ENCODE measurements at regions not wholly inside any gene's neighbourhood (a gene's known extent, or its start where the extent isn't known, plus 50 kb on each side); places are given as distances from the start of the nearest gene placed in this dataset.

- no peak overlapping the region for H3K4me3 ChIP-seq
- no TSS peak for BruUV-seq (replicated peaks)
- TF ChIP-seq SMAD5 (IDR thresholded peaks at IDR 0.05; ENCODE audit: low read depth): no peak
- TF ChIP-seq HDGF (IDR thresholded peaks at IDR 0.05): no peak
- TF ChIP-seq NR2F1 (conservative IDR thresholded peaks at IDR 0.05): no peak
- no peak for TF ChIP-seq USF2 (IDR thresholded peaks at IDR 0.05; ENCODE audit: borderline replicate concordance, low read depth, low read length)
- no peak for TF ChIP-seq RELA (IDR thresholded peaks at IDR 0.05; ENCODE audit: borderline replicate concordance, partially characterized antibody)
- TF ChIP-seq ASH2L (IDR thresholded peaks at IDR 0.05; ENCODE audit: borderline replicate concordance, low read depth): no peak
- no peak for TF ChIP-seq ZNF217 (IDR thresholded peaks at IDR 0.05)
- TF ChIP-seq EZH2 (IDR thresholded peaks at IDR 0.05; ENCODE audit: borderline replicate concordance, control insufficient read depth, low read depth, low read length): no peak
- no peak for TF ChIP-seq TCF7 (IDR thresholded peaks at IDR 0.05; ENCODE audit: borderline replicate concordance)
- no peak for TF ChIP-seq POU2F2 (IDR thresholded peaks at IDR 0.05; ENCODE audit: borderline replicate concordance, low read depth, low read length)
- no peak for TF ChIP-seq SP1 (IDR thresholded peaks at IDR 0.05; ENCODE audit: low read depth, low read length)
- TF ChIP-seq CHD1 (IDR thresholded peaks at IDR 0.05; ENCODE audit: low read depth, low read length): no peak
- DNase-seq (ENCODE audit: low read depth, low spot score): no peak
- no peaks in the 10 kb centered on the region for H4K20me1 ChIP-seq (ENCODE audit: control insufficient read depth, insufficient read depth)
- H3K9me3 ChIP-seq (replicated peaks; ENCODE audit: control insufficient read depth, insufficient read depth, low read length): no peaks in the 10 kb centered on the region
- H3K4me1 ChIP-seq (ENCODE audit: control insufficient read depth, insufficient read depth, low read length): no peaks in the 10 kb centered on the region
- ATAC-seq: no peak
- H3K4me2 ChIP-seq (ENCODE audit: control insufficient read depth, insufficient read depth): no peak overlapping the region
- CTCF ChIA-PET: no interaction called here
- no peaks in the 10 kb centered on the region for H3K36me3 ChIP-seq (ENCODE audit: control insufficient read depth in 2 of 2, insufficient read depth in 2 of 2, low read length in 1 of 2)
- no peak for FAIRE-seq
- H3K9ac ChIP-seq (ENCODE audit: control insufficient read depth, insufficient read depth, low read length): no peak overlapping the region
- RAD21 ChIA-PET (ENCODE audit: unreplicated experiment): no interaction called here
- in situ Hi-C loops (cut with MboI): no loop called here
- SMC1A ChIA-PET (ENCODE audit: uncharacterized antibody, unreplicated experiment): no interaction called here
- POLR2A ChIA-PET: no interaction called here
- WGBS (ENCODE audit: insufficient coverage, insufficient replicate concordance, low lambda C conversion rate, missing lambda C conversion rate): 22% methylated on average over 6 of the region's 6 CpGs
- H3K27ac ChIP-seq (ENCODE audit: control insufficient read depth, insufficient read depth): no peak overlapping the region
- intact Hi-C loops (cut with micrococcal nuclease; ENCODE audit: unreplicated experiment): no loop called here
- H3K79me2 ChIP-seq (ENCODE audit: control insufficient read depth, insufficient read depth, low read length): no peaks in the 10 kb centered on the region
- no peak overlapping the region for H2AFZ ChIP-seq (ENCODE audit: control insufficient read depth, low read depth, low read length)
- H3K27me3 ChIP-seq (replicated peaks in 1 of 2; ENCODE audit: control insufficient read depth in 2 of 2, insufficient read depth in 2 of 2, low read length in 1 of 2): no peaks in the 10 kb centered on the region
These were observed 59.0 kb upstream of the C9orf72 start for GRCh38 chr9:27632254-27632653.
